Astrocyte (in vitro differentiated cells and primary cell): ENCODE measurements at regions not wholly inside any gene's neighbourhood (a gene's known extent, or its start where the extent isn't known, plus 50 kb on each side); places are given as distances from the start of the nearest gene placed in this dataset.

Experiments
- DNase-seq: peaks from one replicate; pipeline ENCODE4 v3.0.0-alpha.2; 2010; ENCODE audit warnings: low read depth
- FAIRE-seq: peaks from 2 replicates; lab custom pipeline; 2011; peaks lifted over from hg19 to GRCh38; lab: Jason Lieb, UNC
- H2AFZ ChIP-seq: 2 replicates; pipeline ENCODE4 v1.6.0; 2012; ENCODE audit warnings: low read depth, low read length, inconsistent platforms
- H3K27ac ChIP-seq: 2 replicates; pipeline ENCODE4 v1.5.1; 2011; ENCODE audit warnings: low read depth, low read length, inconsistent platforms
- H3K27me3 ChIP-seq: 2 replicates; pipeline ENCODE4 v1.6.0; 2011; ENCODE audit warnings: low read length, inconsistent platforms; ENCODE audit not compliant: insufficient read depth
- H3K36me3 ChIP-seq: 2 replicates; pipeline ENCODE4 v1.5.1; 2011; ENCODE audit warnings: low read length, inconsistent platforms; ENCODE audit not compliant: insufficient read depth
- H3K4me1 ChIP-seq: 2 replicates; pipeline ENCODE4 v1.5.1; 2011; ENCODE audit warnings: low read length, inconsistent platforms; ENCODE audit not compliant: insufficient read depth
- H3K4me2 ChIP-seq: 2 replicates; pipeline ENCODE4 v1.6.0; 2012; ENCODE audit warnings: low read length, inconsistent platforms
- H3K4me3 ChIP-seq: 2 replicates; pipeline ENCODE4 v1.5.1; 2011; ENCODE audit warnings: low read depth, mild to moderate bottlenecking, low read length, inconsistent platforms; ENCODE audit not compliant: insufficient read depth
- H3K79me2 ChIP-seq: 2 replicates; pipeline ENCODE4 v1.6.0; 2012; ENCODE audit warnings: mild to moderate bottlenecking, low read length, inconsistent platforms; ENCODE audit not compliant: insufficient read depth
- H3K9ac ChIP-seq: 2 replicates; pipeline ENCODE4 v1.6.0; 2012; ENCODE audit warnings: mild to moderate bottlenecking, low read length, inconsistent platforms
- H3K9me3 ChIP-seq: 2 replicates; pipeline ENCODE4 v1.5.1; 2012; ENCODE audit warnings: low read depth, mild to moderate bottlenecking, low read length, inconsistent platforms; ENCODE audit not compliant: insufficient read depth
- H4K20me1 ChIP-seq: 2 replicates; pipeline ENCODE4 v1.6.0; 2012; ENCODE audit warnings: low read length, inconsistent platforms; ENCODE audit not compliant: insufficient read depth
- H3K27ac Mint-ChIP-seq: one replicate; pipeline ENCODE4 v1.8.0; 2021; ENCODE audit warnings: mild to moderate bottlenecking, mixed read lengths; ENCODE audit not compliant: unreplicated experiment
- H3K27me3 Mint-ChIP-seq: one replicate; pipeline ENCODE4 v1.8.0; 2021; ENCODE audit warnings: low read depth, mixed read lengths; ENCODE audit not compliant: unreplicated experiment
- H3K36me3 Mint-ChIP-seq: one replicate; pipeline ENCODE4 v1.8.0; 2021; ENCODE audit warnings: low read depth, mixed read lengths; ENCODE audit not compliant: unreplicated experiment
- H3K4me1 Mint-ChIP-seq: one replicate; pipeline ENCODE4 v1.8.0; 2021; ENCODE audit warnings: low read depth, mixed read lengths; ENCODE audit not compliant: unreplicated experiment
- H3K4me3 Mint-ChIP-seq: one replicate; pipeline ENCODE4 v1.8.0; 2021; ENCODE audit warnings: mild to moderate bottlenecking, moderate library complexity, mixed read lengths; ENCODE audit not compliant: unreplicated experiment
- H3K9me3 Mint-ChIP-seq: one replicate; pipeline ENCODE4 v1.8.0; 2021; ENCODE audit warnings: mild to moderate bottlenecking, mixed read lengths; ENCODE audit not compliant: unreplicated experiment
- EZH2 ChIP-seq: IDR thresholded peaks from 2 replicates; pipeline ENCODE4 v1.6.1; 2012; ENCODE audit warnings: mild to moderate bottlenecking, low read length, inconsistent platforms; ENCODE audit not compliant: insufficient read depth
- TF ChIP-seq, protein P1 (sequence below): IDR thresholded peaks from 2 replicates; pipeline ENCODE4 v1.5.1; 2011; ENCODE audit warnings: low read depth, mild to moderate bottlenecking, inconsistent platforms, low read length, moderate library complexity; ENCODE audit not compliant: insufficient read depth

GRCh38 chr9:87271696-87272477 is 225.8 kb upstream of the DAPK1 start:
- peaks cover 3% of the 10 kb centered on the region for H3K9me3 Mint-ChIP-seq
- Histone ChIP-seq H3K9ac (no peak overlapping the region), H3K9me3 (no peaks in the 10 kb centered on the region), H3K36me3 (no peaks in the 10 kb centered on the region), H3K4me2 (no peak overlapping the region), H3K27me3 (peaks cover 4% of the 10 kb centered on the region), H3K79me2 (no peaks in the 10 kb centered on the region), H3K4me1 (peaks cover 31% of the 10 kb centered on the region), H4K20me1 (no peaks in the 10 kb centered on the region), H3K4me3 (no peak overlapping the region), H3K27ac (no peak overlapping the region), H2AFZ (no peak overlapping the region)
- no peaks in the 10 kb centered on the region for H3K36me3 Mint-ChIP-seq
- peak overlapping the region; percentile 6 for H3K27ac Mint-ChIP-seq
- DNase-seq = no peak
- H3K27me3 Mint-ChIP-seq = peaks cover under 1% of the 10 kb centered on the region
- peak; percentile 74 for FAIRE-seq
- H3K4me3 Mint-ChIP-seq = no peak overlapping the region
- peaks cover 40% of the 10 kb centered on the region for H3K4me1 Mint-ChIP-seq
- no peak for TF ChIP-seq EZH2

DNA sequence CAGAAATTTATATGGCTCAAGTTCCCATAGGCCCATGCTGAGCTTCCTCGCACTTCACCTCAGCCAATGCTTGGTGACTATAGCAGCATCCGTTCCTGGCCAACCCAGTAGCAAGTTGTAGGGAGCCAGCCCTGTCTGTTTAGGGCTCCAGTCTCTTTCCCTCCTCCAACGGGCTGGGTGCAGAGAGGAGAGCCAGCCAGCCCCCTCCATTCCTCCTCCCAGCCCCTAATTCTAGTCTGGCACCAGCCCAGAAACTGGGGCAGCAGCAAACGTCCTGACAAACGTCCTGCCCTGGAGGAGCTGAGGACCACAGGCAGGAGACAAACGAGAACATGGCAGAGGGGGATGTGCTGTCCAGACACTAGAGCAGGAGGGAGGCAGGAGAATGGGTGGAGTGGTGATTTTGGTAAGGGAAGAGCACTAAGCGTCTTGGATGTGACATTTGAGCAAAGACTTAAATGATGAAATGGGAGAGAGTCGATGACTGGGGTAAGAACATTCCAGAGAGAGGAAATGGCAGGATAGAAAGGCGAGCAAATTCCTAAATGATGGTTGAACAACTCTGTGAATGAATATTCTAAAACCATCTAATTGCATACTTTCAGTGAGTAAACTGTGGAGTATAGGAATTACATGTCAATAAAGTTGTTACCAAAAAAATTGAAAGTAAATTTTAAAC is 222.5 kb upstream of the DAPK1 start:
- no peaks in the 10 kb centered on the region for H3K79me2 ChIP-seq
- peaks cover 37% of the 10 kb centered on the region for H3K4me1 ChIP-seq
- H3K9me3 ChIP-seq = no peaks in the 10 kb centered on the region
- DNase-seq (no peak), FAIRE-seq (no peak)
- Mint-ChIP-seq H3K27ac (peak overlapping the region; percentile 1), H3K9me3 (no peaks in the 10 kb centered on the region), H3K36me3 (no peaks in the 10 kb centered on the region), H3K4me3 (no peak overlapping the region), H3K4me1 (peaks cover 53% of the 10 kb centered on the region), H3K27me3 (no peaks in the 10 kb centered on the region)
- H3K36me3 ChIP-seq = no peaks in the 10 kb centered on the region
- H3K27me3 ChIP-seq = no peaks in the 10 kb centered on the region
- no peak overlapping the region for H3K9ac ChIP-seq
- no peak overlapping the region for H3K4me2 ChIP-seq
- TF ChIP-seq EZH2 = no peak
- TF ChIP-seq, protein P1, sequence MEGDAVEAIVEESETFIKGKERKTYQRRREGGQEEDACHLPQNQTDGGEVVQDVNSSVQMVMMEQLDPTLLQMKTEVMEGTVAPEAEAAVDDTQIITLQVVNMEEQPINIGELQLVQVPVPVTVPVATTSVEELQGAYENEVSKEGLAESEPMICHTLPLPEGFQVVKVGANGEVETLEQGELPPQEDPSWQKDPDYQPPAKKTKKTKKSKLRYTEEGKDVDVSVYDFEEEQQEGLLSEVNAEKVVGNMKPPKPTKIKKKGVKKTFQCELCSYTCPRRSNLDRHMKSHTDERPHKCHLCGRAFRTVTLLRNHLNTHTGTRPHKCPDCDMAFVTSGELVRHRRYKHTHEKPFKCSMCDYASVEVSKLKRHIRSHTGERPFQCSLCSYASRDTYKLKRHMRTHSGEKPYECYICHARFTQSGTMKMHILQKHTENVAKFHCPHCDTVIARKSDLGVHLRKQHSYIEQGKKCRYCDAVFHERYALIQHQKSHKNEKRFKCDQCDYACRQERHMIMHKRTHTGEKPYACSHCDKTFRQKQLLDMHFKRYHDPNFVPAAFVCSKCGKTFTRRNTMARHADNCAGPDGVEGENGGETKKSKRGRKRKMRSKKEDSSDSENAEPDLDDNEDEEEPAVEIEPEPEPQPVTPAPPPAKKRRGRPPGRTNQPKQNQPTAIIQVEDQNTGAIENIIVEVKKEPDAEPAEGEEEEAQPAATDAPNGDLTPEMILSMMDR = no peak
- H4K20me1 ChIP-seq = no peaks in the 10 kb centered on the region
- H3K4me3 ChIP-seq = no peak overlapping the region
- no peak overlapping the region for H2AFZ ChIP-seq
- H3K27ac ChIP-seq = no peak overlapping the region

DNA sequence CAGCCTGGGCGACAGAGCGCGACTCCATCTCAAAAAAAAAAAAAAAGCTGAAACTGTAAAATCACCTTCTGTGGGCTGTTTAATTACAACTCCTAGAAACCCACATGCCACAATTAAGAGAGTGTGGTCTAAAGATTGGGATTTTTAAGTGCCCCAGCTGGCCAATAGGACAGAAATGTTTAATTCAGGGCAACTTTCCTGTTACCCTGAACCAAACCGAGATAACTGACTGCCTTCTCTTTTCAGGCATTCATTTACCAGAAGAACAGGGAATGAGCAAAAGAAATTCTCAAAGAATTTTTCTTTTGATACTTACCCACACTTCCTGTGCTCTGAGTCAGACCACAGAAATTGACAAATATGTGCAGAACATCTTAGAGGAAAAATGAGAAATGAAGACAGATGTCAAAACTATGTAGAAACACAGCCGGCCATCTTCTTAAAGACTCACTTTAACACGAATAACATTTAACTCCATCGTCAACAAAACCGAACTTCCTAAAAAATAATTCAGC is 221.3 kb upstream of the DAPK1 start:
- peak overlapping the region; percentile 99 for H3K27ac Mint-ChIP-seq
- Histone ChIP-seq H2AFZ (no peak overlapping the region), H3K4me1 (peaks cover 32% of the 10 kb centered on the region), H3K27me3 (no peaks in the 10 kb centered on the region), H3K9me3 (no peaks in the 10 kb centered on the region), H3K4me3 (peak overlapping the region; percentile 19), H3K9ac (peak overlapping the region; percentile 60), H3K27ac (peak overlapping the region; percentile 89), H3K4me2 (peak overlapping the region; percentile 78), H4K20me1 (no peaks in the 10 kb centered on the region), H3K36me3 (no peaks in the 10 kb centered on the region), H3K79me2 (no peaks in the 10 kb centered on the region)
- H3K27me3 Mint-ChIP-seq = no peaks in the 10 kb centered on the region
- peak; percentile 84 for DNase-seq
- H3K36me3 Mint-ChIP-seq = peaks cover 1% of the 10 kb centered on the region
- peaks cover 1% of the 10 kb centered on the region for H3K9me3 Mint-ChIP-seq
- H3K4me3 Mint-ChIP-seq = no peak overlapping the region
- TF ChIP-seq EZH2 = no peak
- TF ChIP-seq, protein P1 = no peak
- H3K4me1 Mint-ChIP-seq = peaks cover 41% of the 10 kb centered on the region
- FAIRE-seq = peak; percentile 97
